T-helper 2 cell (primary cell): ENCODE measurements at regions not wholly inside any gene's neighbourhood (a gene's known extent, or its start where the extent isn't known, plus 50 kb on each side); places are given as distances from the start of the nearest gene placed in this dataset.

Experiments used
- DNase-seq, 5 experiments: peaks; one replicate each; pipeline versions ENCODE4 v3.0.0 to v3.0.0-alpha.2; 2012 to 2022

DNA sequence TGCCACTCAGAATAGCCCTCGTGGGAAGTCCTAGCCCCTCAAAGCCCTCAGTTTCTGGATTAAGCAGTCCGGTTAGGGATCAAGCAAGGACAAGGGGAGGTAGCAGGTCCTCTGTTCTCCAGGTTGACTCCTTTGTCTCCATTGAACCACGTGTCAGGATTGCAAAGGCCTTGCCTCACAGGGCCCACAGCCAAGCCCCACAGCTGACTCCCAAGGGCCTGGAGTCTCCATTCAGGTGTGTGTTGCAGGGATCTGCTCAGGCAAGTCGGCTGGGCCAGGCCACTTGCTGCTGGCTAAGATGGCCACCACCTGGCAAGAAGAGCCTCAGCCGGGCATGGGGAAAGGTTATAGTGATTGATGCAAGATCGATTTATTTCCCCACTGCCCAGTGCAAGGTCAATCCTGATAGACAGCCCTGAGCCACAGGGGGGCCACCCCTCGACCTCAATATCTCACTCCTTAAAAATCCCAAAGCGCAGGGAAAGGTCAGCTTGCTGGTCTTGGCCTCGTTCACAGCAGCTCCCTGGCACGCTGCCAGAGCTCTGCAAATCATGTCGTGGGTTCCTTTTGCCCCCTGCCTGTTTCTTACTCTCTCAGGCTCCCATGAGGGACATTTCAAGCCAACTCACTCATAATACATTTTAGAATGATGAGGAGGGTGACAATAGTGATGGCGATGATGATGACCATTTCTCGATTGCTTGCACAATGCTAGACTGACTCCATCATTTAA, 75.9 kb downstream of the EDN3 start:
- no peak for DNase-seq

GRCh38 chr20:59376998-59377397, 76.6 kb downstream of the EDN3 start:
- no peak for DNase-seq

DNA sequence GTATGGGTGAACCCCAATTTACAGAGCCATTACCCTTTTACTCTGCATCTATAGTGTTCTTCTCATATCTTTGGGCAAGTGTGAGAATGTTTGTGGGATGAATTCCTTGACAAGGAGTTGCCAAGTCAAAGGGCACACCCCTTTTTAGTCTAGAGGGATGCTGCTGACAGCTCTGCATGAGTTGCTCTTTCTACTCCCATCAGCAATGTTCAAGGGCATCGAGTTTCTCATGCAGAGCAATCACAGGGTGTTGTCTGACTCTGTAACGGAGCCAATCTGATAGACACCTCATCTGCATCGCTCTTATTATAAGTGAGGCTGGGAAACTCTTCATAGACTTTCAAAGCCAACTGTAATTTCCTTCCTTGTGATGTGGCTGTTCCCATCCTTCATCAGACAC, 77.4 kb downstream of the EDN3 start:
- no peak for DNase-seq

DNA sequence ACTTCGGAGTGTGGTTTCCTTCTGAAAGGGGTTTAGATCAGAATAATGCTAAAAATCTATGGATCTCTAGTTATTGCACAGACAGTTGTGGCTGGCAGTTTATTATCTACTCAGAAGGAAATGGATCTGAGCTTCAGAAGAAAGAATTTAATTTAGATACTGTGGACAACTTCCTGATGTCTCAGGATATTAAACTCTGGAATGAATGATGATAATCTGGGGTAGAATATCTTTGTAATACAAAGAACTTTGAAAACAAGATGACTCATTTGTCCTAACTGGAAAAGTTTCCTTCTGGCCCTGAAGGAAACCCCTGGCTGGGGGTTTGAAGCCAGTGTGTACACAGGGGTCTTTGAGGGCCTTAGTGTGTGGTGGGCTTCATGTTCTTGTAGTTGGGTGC, 78.0 kb downstream of the EDN3 start:
- DNase-seq = no peak

DNA sequence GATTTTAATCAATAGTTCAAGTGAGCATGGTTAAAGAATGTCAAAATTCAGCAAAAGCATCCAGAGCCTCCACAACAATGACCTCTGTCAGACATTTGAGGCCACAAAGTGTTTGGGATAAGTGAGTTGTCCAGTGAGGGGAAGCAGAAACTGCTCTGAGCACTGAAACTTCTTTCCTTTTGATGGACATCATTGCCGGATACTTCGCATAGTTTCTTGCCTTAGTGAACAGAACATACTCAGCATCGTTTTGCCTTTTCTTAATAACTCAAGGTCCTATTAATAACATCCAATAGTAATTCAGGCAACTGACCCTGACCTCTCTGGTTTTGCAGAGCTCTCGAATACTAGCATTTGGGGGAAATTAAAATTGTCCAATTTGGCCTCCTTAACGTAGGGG, 78.6 kb downstream of the EDN3 start:
- DNase-seq = no peak

- no peak for DNase-seq
These were observed 81.3 kb downstream of the EDN3 start for GRCh38 chr20:59381689-59382088.

- DNase-seq = no peak
These were observed 81.8 kb downstream of the EDN3 start for GRCh38 chr20:59382157-59382725.

DNA sequence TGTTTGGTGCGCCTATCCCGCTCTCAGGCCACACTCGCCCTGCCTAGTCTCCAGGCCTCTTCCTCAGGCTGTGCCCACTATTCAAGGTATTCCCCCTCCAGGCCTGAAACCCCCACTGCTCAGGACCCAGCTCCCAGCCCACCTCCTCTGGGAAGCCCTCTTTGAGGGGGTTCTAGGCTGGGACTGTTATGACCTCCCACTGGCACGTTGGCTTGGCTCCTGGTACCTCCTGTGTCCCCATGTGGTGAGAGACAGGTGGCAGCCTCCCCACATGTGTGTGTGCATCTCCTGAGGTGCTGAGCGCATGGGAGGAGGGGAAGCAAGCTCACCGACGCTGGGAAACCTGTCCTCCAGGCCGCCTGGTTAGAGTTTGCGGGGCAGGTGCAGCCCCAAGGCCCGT, 82.5 kb downstream of the EDN3 start:
- no peak for DNase-seq

DNA sequence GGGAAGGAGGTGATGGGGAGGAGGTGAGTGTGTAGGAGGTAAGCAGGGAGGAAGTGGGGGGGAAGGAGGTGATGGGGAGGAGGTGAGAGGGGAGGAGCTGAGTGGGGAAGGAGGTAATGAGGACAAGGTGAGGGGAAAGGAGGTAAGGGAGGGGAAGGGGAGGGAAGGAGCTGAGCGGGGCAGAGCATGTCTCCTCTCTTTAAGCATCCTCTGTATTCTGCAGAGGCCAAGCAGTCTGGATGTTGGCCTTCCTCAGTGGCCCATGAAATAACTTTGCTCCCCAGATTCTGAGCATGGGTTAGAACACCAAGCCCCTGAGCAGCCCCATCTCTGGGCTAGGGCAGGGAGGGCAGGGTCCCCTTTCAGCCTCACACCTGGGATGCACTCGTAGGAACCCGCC, 84.6 kb downstream of the EDN3 start:
- peak in 1 of 5 experiments; percentile 8 for DNase-seq

- peak in 1 of 5 experiments; percentile 13 for DNase-seq
These were observed 85.1 kb downstream of the EDN3 start for GRCh38 chr20:59385480-59385879.

DNA sequence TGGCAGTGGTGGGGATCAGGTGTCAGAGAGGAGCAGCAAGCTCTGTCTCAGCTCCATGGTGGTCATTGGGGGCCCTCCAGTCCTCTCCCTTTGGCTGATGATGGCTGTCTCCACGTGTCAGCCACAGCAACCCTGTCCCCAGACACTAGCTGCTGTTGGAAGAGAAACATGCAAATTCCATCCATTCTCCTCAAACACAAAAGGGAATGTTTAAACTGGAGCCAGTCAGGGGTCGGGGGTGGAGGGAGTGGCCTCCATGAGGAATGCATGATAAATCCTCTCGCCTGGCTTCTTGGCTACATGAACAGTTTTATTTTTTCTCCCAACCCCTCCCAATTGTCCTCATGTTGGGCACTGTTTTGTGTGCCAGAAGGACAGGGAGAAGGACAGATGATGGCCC, 86.4 kb downstream of the EDN3 start:
- DNase-seq = no peak

DNA sequence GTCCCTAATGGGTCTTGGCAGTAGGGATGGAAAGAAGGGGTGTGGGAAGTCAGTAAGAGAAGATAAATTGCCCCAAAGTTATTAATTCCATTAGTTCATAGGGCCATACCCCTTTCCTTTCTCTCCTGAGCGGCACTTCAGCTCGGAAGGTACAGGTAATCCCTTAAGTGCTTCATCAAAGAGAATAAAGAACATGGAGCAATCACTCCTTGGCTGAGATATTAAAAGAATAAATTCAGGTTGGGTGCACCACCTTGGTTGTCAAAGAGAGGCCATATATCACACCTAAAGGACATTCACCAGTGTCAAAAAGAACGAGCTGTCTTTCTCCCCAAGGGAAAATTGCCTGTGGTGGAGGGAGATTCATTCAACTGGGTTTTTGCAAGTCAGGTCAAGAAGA, 87.5 kb downstream of the EDN3 start:
- DNase-seq = no peak

DNA sequence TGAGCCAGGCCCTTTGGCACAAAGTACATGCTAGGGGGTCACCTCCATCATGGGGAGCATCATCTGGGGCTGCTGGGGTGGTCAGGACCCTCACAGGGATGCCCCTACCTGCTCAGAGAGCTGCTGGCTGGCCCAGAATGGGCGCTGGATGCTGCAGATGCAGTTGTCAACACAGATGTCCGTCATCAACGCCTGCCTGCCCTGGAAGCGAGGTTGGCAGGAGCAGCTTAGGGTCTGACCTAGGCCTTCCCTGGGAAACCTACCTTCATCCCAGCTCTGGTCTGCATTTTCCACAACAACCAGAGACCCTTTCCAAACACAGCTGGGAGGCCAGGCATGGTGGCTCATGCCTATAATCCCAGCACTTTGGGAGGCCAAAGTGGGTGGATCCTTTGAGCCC, 88.0 kb downstream of the EDN3 start:
- no peak for DNase-seq

DNA sequence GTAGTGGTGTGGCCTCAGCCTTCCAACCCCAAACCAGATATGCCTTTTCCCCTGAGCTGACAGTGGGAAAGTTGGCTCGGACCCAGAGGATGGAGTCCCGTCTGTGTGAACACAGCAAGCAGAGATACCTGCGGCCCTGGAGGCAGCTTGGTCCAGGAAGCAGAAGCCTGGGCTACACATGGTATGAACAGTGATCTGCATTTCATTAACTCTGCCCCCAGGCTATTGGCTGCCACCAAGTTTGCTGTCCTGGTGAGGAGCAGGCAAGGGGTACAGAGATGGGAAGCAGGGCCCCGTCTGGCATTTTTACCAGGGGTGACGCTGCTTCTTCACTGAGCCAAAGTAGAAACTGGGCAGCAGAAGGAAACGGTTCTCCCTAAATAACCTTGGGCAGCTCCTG, 90.0 kb downstream of the EDN3 start:
- DNase-seq = no peak

DNA sequence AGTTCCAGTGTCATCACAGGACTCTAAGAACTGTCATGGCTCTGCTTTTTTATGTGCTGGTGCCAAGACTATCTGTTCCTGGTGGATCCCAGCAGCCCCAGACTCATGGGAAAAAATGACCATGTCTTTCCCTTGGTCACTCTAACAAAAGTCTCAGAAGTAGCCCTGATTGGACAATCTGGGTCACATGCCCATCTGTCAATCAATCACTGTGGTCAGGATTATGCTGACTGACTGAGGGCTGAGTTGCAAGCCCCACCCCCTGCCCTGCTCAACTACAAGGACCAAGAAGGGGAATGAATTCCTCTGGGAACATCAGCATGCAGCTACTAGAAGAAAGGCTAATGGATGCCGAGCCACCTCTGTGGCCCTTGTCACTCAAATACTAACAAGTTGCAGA, 91.6 kb downstream of the EDN3 start:
- no peak for DNase-seq

GRCh38 chr20:59392736-59393135, 92.3 kb downstream of the EDN3 start:
- no peak for DNase-seq

DNA sequence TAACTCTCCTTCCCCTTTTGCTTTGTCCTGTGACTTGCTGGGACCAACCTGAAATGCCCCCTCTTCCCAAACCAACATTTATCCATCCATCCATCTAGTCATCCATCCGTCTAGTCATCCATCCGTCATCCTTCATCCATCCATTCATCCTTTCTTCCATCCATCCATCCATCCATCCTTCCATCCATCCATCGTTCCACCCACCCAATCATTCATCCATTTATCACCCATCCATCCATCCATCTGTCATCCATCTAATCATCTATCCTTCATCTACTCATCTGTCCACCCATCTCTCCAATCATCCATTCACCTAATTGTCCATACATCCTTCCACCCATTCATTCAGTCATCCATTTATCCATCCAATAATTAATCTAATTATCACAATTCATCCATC, 92.7 kb downstream of the EDN3 start:
- no peak for DNase-seq

GRCh38 chr20:59395729-59396128, 95.3 kb downstream of the EDN3 start:
- no peak for DNase-seq

- DNase-seq = peak in 1 of 5 experiments; percentile 38
These were observed 98.3 kb downstream of the EDN3 start for GRCh38 chr20:59398537-59399205.

DNA sequence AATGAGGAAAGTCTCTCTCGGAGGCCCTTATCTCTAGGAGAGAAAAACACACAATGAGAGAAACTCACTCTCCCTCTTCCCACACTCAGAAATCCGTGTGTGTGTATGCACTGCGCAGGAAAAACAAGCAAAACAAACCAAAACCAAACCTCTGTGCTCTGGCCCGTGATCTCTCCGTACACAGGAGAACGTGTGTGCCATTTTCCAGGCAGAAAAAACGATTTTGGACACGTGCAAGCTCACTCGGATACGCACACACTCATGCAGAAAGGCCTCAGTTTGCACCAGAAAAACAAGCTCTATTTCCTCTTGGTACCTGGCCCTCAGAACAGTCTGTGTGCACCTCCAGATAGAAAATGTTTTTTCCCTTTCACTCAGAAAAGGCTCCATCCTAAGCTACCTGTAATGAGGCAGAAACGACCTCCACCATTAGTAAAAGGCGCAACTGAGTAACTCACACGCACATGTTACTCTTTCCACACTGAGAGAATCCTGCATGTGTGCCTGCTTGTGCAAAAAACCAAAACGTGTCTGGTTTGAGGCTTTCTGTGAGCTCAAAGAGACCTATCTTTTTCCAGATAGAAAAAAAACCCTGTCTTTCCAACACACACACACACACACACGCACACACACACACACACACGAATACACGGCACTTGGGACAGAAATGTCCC, 99.2 kb downstream of the EDN3 start:
- DNase-seq = no peak

DNA sequence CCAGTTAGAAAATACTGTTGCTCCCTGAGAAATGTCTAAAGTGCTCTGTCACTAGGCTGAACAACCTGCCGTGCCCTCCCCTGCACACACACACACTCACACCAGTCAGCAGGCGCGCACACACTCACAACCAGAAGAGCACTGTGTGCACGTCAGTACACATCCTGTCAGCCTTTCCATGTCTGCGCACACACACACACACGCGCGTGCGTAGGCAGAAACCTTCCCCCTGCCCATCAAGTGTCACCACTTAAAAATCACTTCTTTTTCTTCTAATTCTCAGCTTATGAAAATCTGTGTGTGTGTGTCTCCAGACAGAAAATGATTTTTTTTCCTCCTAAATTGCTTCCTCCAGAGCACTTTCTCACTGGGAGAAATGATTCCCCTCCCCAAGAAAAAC, 100.3 kb downstream of the EDN3 start:
- peak in 1 of 5 experiments; percentile 76 for DNase-seq

GRCh38 chr20:59402681-59403080, 102.3 kb downstream of the EDN3 start:
- DNase-seq = peak in 1 of 5 experiments; percentile 24

GRCh38 chr20:59403261-59403961, 103.0 kb downstream of the EDN3 start:
- peak; percentile 46 to 66 (median 57) for DNase-seq
